Activated CD4-positive, alpha-beta T cell treated with anti-CD3 and anti-CD28 coated beads, Interleukin-10, Interleukin-2, amounts not matched to agents 100 ng/mL and 50 ng/mL, durations not matched to agents 16 hours and 8 hours (primary cell): ENCODE measurements at regions not wholly inside any gene's neighbourhood (a gene's known extent, or its start where the extent isn't known, plus 50 kb on each side); places are given as distances from the start of the nearest gene placed in this dataset.

Experiments used
- DNase-seq: peaks from one replicate; pipeline ENCODE4 v3.0.0-alpha.2; 2020

DNA sequence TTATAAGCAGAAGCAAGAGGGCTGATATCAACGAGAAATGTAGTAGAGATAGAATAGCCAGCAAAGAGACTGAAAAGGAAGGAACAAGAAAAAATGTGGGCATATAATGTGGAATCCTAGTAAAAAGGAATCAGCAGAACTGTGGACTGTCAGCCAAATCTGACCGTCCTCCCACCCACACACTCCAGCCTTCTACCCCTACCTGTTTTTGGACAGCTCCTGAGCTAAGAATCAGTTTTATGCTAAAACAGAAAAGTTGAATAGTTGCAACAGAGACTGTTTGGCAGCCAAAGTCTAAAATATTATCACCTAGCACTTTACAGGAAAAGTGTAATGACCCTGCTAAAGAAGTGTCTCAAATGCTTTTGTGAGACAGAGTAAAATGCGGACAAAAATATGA, 533.3 kb upstream of the CXADR start:
- no peak for DNase-seq

DNA sequence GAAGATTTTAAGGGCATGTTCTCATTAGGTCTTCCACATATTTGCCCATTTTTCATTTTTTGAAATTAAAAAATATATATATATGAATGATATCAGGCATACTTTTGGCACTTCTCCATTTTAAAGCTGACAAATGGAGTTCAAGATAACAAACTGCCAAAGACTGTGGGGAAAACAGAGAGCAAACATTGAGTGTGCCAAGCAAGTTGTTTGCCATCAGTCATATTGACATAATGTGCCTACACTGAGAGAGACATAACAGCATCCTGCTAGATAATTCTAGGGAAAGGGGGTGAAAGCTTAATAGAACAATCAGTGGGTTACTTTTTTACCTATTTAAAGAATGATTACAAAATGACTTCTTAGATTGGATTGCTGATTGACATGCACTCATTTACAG, 529.4 kb upstream of the CXADR start:
- no peak for DNase-seq

DNA sequence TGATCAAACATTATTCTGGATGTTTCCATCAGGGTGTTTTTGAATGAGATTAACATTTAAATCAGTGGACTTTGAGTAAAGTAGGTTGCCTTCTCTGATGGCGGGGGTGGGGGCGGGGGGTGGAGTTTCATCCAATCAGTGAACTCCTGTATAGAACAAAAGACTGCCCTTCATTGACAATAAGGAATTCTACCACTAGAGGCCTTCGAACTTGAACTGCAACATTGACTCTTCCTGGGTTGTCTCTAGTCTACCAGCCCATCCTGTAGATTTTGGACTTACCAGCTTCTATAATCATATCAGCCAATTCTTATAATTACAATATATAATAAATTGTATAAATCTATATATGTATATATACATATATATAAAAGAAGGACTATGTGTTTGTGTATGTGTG, 520.4 kb upstream of the CXADR start:
- no peak for DNase-seq

DNA sequence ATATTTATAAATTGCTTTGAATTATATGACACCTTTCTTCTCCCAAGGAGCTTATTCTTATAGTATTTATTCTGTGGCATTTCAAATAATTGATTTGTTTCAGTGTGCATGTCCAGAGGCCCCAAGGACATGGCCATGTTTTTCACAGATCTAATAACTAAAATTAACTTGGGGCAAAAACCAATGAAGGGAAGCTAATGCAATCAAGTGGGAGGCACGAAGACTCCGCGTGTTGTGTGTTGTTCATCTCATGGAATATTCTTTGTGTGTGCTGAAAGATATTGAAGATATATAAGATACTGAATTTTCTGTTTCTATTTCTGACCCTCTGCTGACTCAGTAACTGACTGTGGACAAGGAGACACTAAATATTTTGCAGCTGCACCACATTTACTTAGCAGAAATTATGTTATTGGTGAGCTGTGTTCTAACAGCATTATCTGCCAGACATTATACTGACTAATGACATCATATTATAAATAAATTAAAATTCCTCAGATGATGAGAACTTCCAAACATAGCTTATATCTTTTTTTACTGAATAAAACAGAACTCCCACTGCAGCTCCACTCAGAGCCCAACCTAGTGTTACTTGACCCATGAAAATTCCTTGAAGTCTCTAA, 519.3 kb upstream of the CXADR start:
- DNase-seq, result no peak

DNA sequence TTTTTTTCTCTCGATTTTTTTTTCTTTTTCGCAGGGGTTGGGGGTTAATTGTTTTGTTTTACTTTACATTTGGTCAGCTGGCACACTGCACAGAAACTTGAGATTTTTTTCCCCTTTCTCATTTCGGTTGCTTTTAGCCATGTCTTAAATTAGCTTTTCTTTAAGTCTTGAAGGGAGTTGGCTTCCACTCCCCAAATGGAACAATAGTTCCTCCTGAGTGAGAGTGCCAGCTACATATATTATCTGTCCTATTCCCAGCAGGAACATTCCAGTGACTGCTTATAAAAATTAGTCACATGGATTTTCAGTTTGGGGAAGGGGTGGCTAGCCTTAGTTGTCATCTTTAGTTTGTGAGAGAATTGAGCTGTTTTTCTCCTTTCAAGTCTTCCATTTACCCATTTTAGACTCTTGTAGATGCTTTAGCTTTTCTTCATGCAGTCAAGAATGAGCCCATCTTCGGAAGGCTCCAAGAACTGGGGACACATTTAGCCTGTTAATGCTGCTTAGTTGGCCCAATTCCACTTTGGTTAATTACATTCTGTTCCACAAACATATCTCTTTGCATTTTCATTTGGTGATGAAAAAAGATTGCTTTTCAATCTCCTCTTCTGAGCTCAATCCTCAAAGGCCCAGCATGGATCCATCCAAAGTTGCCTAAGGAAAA, 510.1 kb upstream of the CXADR start:
- no peak for DNase-seq

DNA sequence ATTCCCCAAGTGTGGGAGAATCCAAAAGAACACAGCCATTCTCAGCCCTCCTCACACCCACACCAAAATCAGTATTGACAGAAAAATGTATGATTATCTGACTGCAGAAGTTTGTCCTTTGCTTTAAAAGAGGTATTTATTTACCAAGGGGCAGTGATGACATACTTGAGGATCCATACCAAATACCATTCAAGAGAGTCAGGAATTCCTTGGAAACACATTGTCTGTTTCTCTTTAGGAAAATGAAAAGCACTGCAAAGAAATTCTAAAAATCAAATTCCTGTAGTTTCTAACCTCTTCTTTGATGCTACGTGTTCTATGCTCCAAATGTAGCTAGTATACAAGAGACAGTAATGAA, 509.6 kb upstream of the CXADR start:
- DNase-seq, result no peak

DNA sequence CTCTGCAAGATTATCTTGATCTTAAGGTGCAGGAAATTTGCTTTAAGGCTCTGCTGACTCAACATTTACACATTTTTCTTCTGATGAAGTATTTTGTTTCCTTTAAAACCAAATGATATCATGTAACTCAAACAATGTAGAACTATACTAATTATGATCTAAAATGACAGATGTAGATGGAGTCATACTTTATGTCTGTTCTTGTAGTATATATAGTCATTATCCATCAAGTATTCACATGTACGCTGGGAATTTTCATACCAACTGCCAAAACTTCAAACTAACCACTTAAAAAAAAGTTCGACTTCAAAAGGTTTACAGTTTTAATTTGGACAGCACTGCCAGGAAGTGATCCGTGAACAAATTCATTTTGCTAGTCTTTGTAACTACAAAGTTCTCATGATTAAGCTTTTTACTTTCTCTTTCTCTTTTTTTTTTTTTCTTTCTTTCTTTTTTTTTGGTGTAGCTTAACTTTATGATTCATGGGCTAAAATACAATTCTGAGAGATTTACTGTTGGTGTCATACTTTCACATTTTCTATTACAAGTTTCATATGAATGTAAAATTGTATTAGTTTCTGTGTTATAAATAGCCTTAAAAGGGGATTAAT, 509.0 kb upstream of the CXADR start:
- DNase-seq, result no peak

DNA sequence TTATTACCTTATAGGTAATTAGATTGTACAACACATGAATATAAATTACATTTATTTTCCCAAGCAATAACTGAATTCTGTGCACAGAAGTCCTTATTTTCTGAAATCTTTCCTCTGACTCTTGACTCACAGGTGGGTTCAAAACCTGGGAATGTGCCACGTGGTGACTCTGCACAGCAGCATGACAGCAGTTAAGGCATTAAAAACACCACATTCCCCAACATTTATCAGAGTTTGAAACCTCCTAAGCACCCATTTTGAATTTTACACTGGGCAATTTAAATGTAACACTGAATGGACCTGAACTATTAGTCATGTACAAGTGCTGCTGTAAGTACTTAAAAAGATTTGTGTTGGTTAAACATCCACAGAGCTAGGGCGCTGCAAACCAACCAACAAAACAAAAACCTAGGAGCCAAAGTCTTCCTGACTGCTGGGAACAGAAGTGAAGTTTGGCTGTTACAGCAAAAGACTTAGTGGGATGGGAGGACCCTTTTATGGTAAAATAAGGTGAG, 480.6 kb upstream of the CXADR start:
- DNase-seq, result no peak

DNA sequence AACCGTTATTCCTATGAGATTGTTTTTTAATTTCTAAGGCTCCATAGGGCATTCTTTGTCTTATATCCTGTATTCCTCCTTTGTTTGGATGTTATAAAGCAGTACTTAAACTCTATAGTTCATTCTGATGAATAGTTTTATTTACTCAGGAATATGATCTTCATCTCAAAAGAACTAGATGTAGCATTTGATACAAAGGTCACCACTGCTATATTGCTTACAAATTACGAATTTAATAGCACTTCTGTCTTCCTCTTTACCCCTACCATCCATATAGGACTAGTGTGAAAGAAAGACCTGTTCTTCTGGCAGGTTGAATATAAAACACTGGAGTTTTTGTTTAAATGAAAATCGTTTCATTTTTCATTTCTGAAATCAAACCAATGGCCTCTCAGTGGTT, 468.1 kb upstream of the CXADR start:
- no peak for DNase-seq

DNA sequence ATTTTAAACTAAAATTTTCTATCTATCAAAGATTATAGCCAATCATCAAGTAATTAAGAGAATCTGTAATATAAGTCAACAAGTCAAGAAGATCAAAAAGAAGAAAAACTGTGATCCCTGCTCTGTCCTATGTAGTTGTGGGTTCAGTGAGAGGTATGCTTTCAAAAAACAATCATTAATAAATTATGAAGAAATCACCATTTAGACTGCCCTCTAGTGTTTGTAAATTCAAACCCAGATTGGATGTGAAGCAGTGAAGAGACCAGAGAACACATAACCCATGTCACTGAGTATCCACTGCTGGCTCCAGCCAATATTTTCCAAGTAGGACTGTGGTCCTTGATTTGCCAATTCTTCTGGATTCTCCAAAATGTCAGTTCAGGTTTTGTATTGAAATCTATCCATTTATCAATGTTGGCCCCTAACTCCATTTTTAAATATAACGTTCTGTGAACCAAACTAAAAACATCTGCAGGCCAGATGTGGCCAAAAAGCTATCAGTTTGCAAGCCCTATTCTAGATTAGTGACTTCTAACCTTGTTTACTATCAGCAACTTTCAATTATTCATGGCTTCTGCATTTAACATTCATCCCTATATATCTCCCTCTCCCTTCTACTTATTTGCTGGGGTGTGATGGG, 467.5 kb upstream of the CXADR start:
- DNase-seq, result no peak

DNA sequence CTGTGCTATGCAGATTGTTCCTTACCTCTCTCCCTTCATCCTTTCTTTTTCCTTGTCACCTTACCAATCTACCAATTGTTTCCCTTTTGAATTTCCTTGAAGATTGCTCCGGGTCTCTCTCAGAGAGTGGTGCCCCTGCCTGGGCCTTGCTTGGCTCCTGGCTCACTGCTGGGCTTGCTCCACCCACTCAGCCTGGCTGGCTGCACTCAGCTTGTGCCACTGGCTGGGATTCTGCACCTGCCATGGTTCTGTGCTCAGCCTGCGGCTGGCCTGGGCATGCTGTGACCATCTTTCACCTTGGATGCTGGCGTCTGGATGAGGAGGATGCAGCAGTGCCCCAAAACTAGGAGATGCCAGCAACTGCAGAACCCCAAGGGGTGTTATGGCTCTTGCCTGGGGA, 463.9 kb upstream of the CXADR start:
- no peak for DNase-seq

DNA sequence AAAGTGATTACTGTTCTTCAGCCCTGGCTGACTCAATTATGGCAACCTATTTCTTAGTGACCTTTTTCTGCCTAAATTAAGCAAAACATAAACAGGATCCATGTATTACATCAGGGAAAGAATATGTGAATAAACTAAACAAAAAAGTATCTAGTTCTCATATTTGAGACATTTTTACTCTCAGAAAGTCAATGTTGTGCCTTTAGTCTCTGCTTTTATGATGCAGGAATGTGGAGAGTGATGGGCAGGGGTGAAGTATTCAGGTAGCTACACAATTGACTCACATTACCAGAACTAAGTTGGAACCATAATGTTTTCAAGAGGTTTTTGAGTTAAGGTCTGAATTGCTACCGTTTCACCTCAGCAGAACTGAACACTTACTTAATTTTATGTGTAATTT, 462.7 kb upstream of the CXADR start:
- no peak for DNase-seq

DNA sequence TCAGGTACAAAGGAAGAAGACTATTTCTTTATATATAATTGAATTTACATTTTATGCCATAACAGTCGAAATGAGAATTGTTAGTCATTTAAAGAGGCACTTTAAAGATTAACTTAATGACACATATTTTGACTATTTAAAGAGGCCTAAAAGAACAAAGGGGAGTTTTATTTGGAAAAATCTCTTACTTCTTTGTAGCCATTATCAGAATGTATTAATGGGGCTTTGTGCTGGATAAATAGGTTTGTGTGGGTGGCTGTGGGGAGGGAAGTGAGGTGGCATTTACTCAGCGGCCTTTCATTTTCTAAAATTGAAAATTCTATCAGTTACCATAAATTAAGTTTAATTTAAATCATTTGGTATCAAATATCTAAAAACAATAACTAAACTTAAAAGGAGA, 462.2 kb upstream of the CXADR start:
- no peak for DNase-seq

DNA sequence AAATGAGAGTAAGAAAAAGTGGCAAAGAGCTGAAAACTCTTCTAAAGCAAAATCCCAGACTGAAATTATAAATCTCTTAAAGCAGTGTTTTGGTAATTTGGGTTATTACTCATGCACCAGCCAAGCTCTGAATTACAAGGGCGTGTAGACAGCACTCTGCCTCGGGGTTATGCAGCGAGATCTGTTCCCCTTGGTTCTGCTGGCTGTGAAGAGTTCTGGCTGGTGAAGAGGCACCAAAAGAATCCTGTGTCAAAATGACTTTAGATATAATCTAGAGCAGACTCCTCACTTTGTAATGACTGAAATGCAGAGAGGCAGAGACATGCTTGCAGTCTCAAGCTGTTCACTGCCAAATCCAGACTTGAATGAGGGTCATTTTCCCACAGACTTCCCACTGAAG, 461.8 kb upstream of the CXADR start:
- no peak for DNase-seq

DNA sequence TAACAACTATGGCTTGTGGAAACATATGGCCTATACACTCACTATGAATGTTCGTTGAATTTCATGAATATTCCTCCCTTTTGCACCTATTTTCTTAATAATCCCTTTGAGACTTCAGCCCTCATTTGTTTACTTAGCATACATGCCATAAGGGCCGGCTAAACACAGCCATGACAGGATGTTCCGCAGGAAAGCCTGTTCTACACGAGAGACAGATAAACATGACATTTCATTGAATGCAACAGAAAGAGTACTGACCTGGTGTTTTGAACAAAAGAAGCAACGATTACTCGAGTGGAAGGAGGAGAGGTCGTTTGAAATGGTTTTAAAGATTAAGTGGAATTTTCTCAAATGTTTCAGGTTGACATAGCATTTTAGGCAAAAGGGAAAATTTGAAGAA, 459.5 kb upstream of the CXADR start:
- DNase-seq, result no peak

DNA sequence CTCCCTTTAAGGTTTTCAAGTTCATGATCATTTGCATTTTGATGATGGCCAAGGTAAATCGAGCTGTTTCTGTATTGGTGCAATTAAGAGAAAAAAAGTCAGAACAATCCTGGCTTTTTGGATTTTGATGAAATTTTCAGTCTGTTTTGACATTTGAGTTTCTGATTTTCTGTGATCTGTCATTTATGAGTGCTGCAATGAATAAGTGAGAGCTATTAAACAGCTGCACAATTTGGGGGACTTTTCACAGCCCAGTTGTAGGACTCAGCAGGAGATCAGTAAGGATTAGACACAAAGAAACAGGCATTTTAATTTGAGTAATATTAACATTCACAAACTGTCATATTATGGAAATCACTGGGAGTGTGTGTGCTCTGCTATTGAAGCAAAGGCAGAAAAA, 452.9 kb upstream of the CXADR start:
- DNase-seq, result no peak

DNA sequence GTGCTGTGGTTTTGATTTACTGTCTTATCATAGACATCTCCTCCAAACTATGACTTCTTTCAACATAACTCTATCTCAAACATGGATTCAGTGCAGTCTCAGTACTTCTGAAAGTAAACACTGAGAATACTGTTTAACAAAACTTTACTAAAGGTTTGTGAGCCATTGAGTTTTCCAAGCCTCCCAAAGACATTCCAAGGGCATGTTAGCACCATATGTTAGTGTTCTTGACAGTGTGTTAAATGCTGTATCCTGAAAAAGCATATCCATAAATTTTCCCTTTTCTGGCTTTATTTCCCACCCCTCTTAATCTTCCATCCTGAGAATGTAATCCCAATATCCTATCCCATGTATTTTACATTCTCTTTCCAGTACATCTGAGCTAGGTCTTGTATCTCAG, 446.8 kb upstream of the CXADR start:
- DNase-seq, result no peak

DNA sequence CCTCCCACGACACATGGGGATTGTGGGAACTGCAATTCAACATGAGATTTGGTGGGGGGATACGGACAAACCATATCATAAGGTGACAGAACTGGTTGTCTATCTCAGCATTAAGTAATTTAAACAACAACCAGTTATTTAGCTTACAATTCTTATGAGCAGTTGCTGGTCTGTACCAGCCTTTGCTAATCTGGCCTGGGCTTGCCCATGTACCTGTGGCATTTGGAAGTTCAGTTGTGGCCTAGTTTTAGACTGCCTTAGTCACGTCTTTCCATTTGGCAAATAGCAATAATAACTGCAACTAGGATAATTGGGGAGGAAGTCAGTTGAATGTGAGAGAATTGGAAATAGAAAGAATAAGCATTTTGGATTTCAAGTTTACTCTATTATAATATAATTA, 441.8 kb upstream of the CXADR start:
- DNase-seq, result no peak

DNA sequence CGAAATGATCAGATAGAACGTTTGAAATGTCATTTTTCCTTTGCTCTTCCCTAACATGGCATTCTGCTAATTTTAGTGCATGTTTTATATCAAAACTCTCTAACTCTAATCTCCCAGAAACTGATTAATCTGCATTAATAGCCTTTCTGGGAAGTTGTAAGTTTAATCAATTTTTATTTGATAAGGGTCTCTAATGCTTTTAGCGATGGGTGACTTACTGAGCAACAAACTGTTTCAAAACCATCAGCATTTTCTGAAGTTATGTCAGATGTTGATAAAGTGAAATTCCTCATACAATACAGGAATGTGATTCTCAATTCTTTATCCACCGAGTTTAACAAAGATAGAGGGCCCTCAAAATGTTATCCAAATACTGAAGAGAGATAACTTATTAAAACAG, 431.6 kb upstream of the CXADR start:
- no peak for DNase-seq

DNA sequence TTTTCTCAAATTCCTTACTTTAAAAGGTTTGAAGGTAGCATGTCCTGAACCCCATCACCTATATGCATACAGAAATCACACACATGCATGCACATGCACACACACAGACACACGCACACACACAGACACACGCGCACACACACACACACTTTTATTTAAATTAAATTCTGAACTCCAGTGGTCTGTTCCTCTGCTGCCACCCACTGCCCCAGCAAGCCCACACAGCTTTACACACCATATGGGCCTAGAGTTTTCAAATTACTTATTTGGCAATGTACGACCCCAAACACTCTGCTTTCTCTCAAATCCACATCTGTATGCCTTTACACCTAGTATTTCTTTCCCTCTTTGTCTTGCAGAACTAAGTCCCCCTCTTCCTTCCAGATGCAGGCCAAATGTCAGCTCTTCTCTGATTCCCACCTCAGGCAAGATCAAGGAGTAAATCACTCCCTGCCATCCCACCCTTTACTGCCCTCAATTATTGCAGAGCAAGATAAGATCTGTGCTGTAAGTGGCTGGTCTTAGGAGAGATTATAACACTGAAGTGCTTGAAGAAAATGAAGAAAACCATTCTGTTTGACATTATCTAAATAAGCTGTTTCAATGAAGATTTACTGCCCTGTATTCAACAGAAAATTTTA, 429.9 kb upstream of the CXADR start:
- no peak for DNase-seq

DNA sequence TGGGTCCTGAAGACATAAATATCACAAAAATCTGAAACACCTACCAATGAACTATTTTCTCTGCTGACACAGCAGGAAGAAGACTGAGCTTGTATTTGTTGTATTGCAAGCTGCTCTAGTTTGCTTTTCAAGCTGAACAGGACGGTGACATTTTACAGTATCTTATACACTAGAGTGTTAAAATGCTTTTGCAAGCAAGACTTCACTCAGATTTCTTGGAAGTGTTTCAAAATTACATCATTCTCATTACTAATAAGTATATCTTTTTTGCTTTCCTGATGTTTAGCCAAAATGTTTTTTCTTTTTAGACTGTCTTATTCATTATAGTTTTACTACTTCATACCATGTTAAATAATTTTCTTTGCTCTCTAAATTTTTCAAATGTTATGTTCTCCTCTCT, 427.1 kb upstream of the CXADR start:
- DNase-seq, result no peak

DNA sequence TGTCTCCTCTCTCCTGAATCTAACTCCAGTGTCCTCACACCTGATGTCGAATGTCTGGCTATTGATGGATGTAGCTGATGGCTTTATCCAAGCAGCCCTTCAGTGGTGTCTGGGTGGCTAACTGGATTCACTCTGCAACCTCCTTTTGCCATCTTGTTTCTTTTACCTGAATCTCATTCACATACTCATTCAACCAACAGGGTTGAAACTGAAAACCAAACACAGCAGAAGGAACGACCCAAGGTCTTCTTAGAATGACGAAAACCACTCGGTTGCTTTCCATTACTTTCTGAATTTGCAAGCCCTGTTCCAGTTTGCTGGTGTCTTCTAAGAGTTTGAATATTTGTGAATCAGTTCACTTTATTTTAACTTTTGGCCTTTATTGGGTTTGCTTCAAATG, 424.3 kb upstream of the CXADR start:
- DNase-seq, result no peak

DNA sequence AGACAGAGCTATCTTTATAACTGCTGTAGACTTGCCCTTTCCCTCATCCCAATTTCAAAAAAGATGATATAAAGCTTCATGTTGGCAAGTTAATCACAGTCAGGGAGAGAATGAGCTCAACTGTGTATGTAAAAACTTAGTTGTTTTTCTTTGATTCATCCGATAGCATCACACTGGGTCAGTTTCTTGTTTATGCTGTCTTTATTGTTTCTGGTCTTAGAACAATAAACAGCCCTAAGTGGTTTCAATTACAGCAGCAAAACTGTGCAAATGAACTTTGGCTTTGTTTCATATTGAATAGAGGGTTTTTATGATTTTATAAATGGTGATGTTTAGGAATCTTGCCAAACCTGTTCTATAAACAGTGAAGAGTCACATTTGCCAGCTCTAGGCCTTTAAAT, 423.8 kb upstream of the CXADR start:
- no peak for DNase-seq

DNA sequence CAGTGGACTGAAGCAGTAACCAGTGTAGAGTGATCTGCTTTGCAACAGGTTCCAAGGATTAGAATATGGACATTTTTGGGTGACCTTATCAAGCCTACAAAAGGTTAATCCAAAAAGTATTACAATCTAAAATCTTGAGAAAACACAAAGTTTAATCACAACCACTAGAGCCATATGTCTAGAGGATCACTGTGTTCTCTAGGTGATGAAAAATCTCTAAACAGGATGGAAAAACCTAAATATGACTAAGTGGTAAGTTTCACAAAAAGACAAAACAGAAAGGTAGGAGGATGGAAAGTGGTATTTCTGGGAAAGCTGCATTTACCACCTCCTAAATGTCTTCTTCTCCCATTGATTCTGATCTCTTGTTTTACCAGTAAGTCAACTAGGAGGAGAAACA, 411.1 kb upstream of the CXADR start:
- DNase-seq, result no peak
